ENCODE measurements at regions not wholly inside any gene's neighbourhood (a gene's known extent, or its start where the extent isn't known, plus 50 kb on each side); places are given as distances from the start of the nearest gene placed in this dataset.

- ChIA-PET CTCF (no interaction called here), POLR2A (no interaction called here)
- TF ChIP-seq CTCF (IDR thresholded peaks at IDR 0.05; ENCODE audit: control extremely low read depth, extremely low read depth, low read depth, missing control alignments), result no peak
- no peak for DNase-seq (ENCODE audit: extremely low spot score)
Measured at GRCh38 chr4:19992471-19993093, 259.1 kb upstream of the SLIT2 start.

- POLR2A ChIA-PET, result no interaction called here
- no peak for TF ChIP-seq CTCF (IDR thresholded peaks at IDR 0.05; ENCODE audit: control extremely low read depth, extremely low read depth, low read depth, missing control alignments)
- DNase-seq (ENCODE audit: extremely low spot score), result no peak
- CTCF ChIA-PET, result no interaction called here
Measured at GRCh38 chr4:19987746-19988145, 264.0 kb upstream of the SLIT2 start.

- TF ChIP-seq CTCF (IDR thresholded peaks at IDR 0.05; ENCODE audit: control extremely low read depth, extremely low read depth, low read depth, missing control alignments), result no peak
- ChIA-PET CTCF (no interaction called here), POLR2A (no interaction called here)
- DNase-seq (ENCODE audit: extremely low spot score), result no peak
Measured at GRCh38 chr4:19983072-19983471, 268.6 kb upstream of the SLIT2 start.

GRCh38 chr4:19982556-19982955 lies 269.1 kb upstream of the SLIT2 start:
- ChIA-PET POLR2A (no interaction called here), CTCF (no interaction called here)
- no peak for TF ChIP-seq CTCF (IDR thresholded peaks at IDR 0.05; ENCODE audit: control extremely low read depth, extremely low read depth, low read depth, missing control alignments)
- DNase-seq (ENCODE audit: extremely low spot score), result no peak

- TF ChIP-seq CTCF (IDR thresholded peaks at IDR 0.05; ENCODE audit: control extremely low read depth, extremely low read depth, low read depth, missing control alignments), result no peak
- no peak for DNase-seq (ENCODE audit: extremely low spot score)
- ChIA-PET CTCF (no interaction called here), POLR2A (no interaction called here)
Measured at GRCh38 chr4:19971829-19972228, 279.9 kb upstream of the SLIT2 start.

- POLR2A ChIA-PET, result no interaction called here
- CTCF ChIA-PET, result interaction anchor here (1.2 kb wide), 1 partner anchor 17 kb away, joined by 3 read pairs; no protein-coding TSS in a partner anchor
- no peak for DNase-seq (ENCODE audit: extremely low spot score)
- TF ChIP-seq CTCF (IDR thresholded peaks at IDR 0.05; ENCODE audit: control extremely low read depth, extremely low read depth, low read depth, missing control alignments), result no peak
Measured at GRCh38 chr4:19969492-19969891, 282.2 kb upstream of the SLIT2 start.

GRCh38 chr4:19961091-19961490 lies 290.6 kb upstream of the SLIT2 start:
- POLR2A ChIA-PET, result no interaction called here

More at GRCh38 chr4:19961091-19961490, 290.6 kb upstream of the SLIT2 start:
- no peak for TF ChIP-seq CTCF (IDR thresholded peaks at IDR 0.05; ENCODE audit: control extremely low read depth, extremely low read depth, low read depth, missing control alignments)
- CTCF ChIA-PET, result no interaction called here
- no peak for DNase-seq (ENCODE audit: extremely low spot score)

All from GM10248 (cell line).